HG03060 (cell line): ENCODE measurements at regions not wholly inside any gene's neighbourhood (a gene's known extent, or its start where the extent isn't known, plus 50 kb on each side); places are given as distances from the start of the nearest gene placed in this dataset.

Experiments used
- ATAC-seq: cut with Tn5 transposase; IDR thresholded peaks from one replicate; pipeline ENCODE4 v1.9.1; 2021; ENCODE audit warnings: low read depth, moderate number of reproducible peaks; ENCODE audit not compliant: unreplicated experiment

- no peak for ATAC-seq
Measured at GRCh38 chr2:65664931-65665330, 232.5 kb upstream of the SPRED2 start.

GRCh38 chr2:65663831-65664407 is 231.5 kb upstream of the SPRED2 start:
- no peak for ATAC-seq

GRCh38 chr2:65662654-65663432 is 230.4 kb upstream of the SPRED2 start:
- ATAC-seq, result no peak

- no peak for ATAC-seq
Measured at GRCh38 chr2:65661980-65662653, 229.7 kb upstream of the SPRED2 start.

- ATAC-seq, result no peak
Measured at GRCh38 chr2:65660340-65660739, 227.9 kb upstream of the SPRED2 start.

GRCh38 chr2:65658881-65659280 is 226.5 kb upstream of the SPRED2 start:
- no peak for ATAC-seq

- ATAC-seq, result no peak
Measured at GRCh38 chr2:65658266-65658665, 225.9 kb upstream of the SPRED2 start.

GRCh38 chr2:65656160-65656718 is 223.8 kb upstream of the SPRED2 start:
- no peak for ATAC-seq

GRCh38 chr2:65655000-65655399 is 222.6 kb upstream of the SPRED2 start:
- no peak for ATAC-seq

- ATAC-seq, result no peak
Measured at GRCh38 chr2:65654496-65654895, 222.1 kb upstream of the SPRED2 start.

GRCh38 chr2:65652066-65652465 is 219.7 kb upstream of the SPRED2 start:
- no peak for ATAC-seq

GRCh38 chr2:65649811-65650589 is 217.6 kb upstream of the SPRED2 start:
- no peak for ATAC-seq

GRCh38 chr2:65647249-65647842 is 214.9 kb upstream of the SPRED2 start:
- ATAC-seq, result no peak

- no peak for ATAC-seq
Measured at GRCh38 chr2:65640793-65641103, 208.3 kb upstream of the SPRED2 start.

- ATAC-seq, result no peak
Measured at GRCh38 chr2:65639156-65639864, 206.9 kb upstream of the SPRED2 start.

- ATAC-seq, result no peak
Measured at GRCh38 chr2:65638443-65638842, 206.0 kb upstream of the SPRED2 start.

- ATAC-seq, result no peak
Measured at GRCh38 chr2:65636813-65637483, 204.5 kb upstream of the SPRED2 start.

- no peak for ATAC-seq
Measured at GRCh38 chr2:65636024-65636423, 203.6 kb upstream of the SPRED2 start.

- ATAC-seq, result no peak
Measured at GRCh38 chr2:65634304-65634703, 201.9 kb upstream of the SPRED2 start.
